MCF 10A (cell line): ENCODE measurements at regions not wholly inside any gene's neighbourhood (a gene's known extent, or its start where the extent isn't known, plus 50 kb on each side); places are given as distances from the start of the nearest gene placed in this dataset.

Experiments used
- BruUV-seq: library from RNA; stranded (reverse); fragments of 400-500 nt; replicated peaks from 2 replicates; lab custom pipeline; 2021; lab: Mats Ljungman, UMichigan
- CTCF ChIA-PET: fragments of 300-600 bp; sonication (Branson Sonifier 250); formaldehyde crosslinking; extraction: SDS; loops from one replicate; lab custom pipeline; 2021; ENCODE audit warnings: antibody characterized with exemption, inconsistent platforms; lab: Yijun Ruan, JAX
- POLR2A ChIA-PET: fragments of 300-600, 350-650 bp; sonication (Branson Sonifier 250); formaldehyde crosslinking; extraction: SDS; loops from one replicate; lab custom pipeline; 2020; ENCODE audit warnings: antibody characterized with exemption, inconsistent platforms; lab: Yijun Ruan, JAX
- DNase-seq: peaks from one replicate; pipeline ENCODE4 v3.0.0-alpha.2; 2018; ENCODE audit not compliant: unreplicated experiment
- H3K27ac Mint-ChIP-seq: one replicate; pipeline ENCODE4 v1.8.0; 2022; ENCODE audit warnings: mild to moderate bottlenecking, low read depth, mixed read lengths; ENCODE audit not compliant: unreplicated experiment
- H3K27me3 Mint-ChIP-seq: one replicate; pipeline ENCODE4 v1.8.0; 2022; ENCODE audit warnings: mixed read lengths; ENCODE audit not compliant: insufficient read depth, unreplicated experiment
- H3K36me3 Mint-ChIP-seq: one replicate; pipeline ENCODE4 v1.8.0; 2022; ENCODE audit warnings: mild to moderate bottlenecking, moderate library complexity, mixed read lengths; ENCODE audit not compliant: insufficient read depth, unreplicated experiment
- H3K4me1 Mint-ChIP-seq: one replicate; pipeline ENCODE4 v1.8.0; 2022; ENCODE audit warnings: mixed read lengths; ENCODE audit not compliant: insufficient read depth, unreplicated experiment
- H3K4me3 Mint-ChIP-seq: one replicate; pipeline ENCODE4 v1.8.0; 2022; ENCODE audit warnings: mild to moderate bottlenecking, moderate library complexity, mixed read lengths; ENCODE audit not compliant: unreplicated experiment
- H3K9me3 Mint-ChIP-seq: one replicate; pipeline ENCODE4 v1.8.0; 2022; ENCODE audit warnings: mixed read lengths; ENCODE audit not compliant: unreplicated experiment
- intact Hi-C: fragments of 100-400 bp; cut with micrococcal nuclease; formaldehyde crosslinking; loops from 2 replicates; pipeline ENCODE4 v1.14.1; 2022
- TF ChIP-seq, protein P1 (sequence below): fragments of 200-600 bp; IDR thresholded peaks from one replicate; pipeline ENCODE4 v1.8.0; 2022; ENCODE audit warnings: antibody characterized with exemption, mild to moderate bottlenecking; ENCODE audit not compliant: unreplicated experiment

DNA sequence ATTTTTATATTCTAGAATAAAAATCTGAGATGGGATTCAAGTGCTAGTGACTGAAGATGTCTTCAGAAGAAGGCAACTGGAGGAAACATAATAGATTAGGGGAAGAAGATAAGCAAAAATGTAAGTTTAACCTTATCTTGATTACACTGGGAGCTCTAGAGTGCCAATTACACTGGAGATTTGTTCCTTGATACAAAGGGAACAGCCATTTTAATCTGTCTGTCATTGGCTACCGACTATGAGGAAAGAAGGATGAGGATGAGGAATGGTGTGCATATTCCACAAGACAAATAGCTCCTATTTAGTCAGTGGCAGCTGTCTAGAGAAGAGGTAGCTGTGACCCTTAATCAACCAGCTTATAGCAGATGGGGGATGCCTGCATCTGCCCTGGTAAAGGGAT, 1034.5 kb upstream of the IGFBP7 start:
- H3K4me1 Mint-ChIP-seq = no peaks in the 10 kb centered on the region
- no peak for DNase-seq
- CTCF ChIA-PET = no interaction called here
- no peaks in the 10 kb centered on the region for H3K9me3 Mint-ChIP-seq
- POLR2A ChIA-PET = interaction anchor here (0.7 to 1.0 kb wide), 2 partner anchors 9 to 26 kb away, joined by 3 read pairs; no protein-coding TSS in a partner anchor
- BruUV-seq = no TSS peak
- no peaks in the 10 kb centered on the region for H3K36me3 Mint-ChIP-seq
- intact Hi-C loops = no loop called here
- H3K4me3 Mint-ChIP-seq = no peak overlapping the region
- no peaks in the 10 kb centered on the region for H3K27me3 Mint-ChIP-seq
- no peak overlapping the region for H3K27ac Mint-ChIP-seq
- TF ChIP-seq, protein P1, sequence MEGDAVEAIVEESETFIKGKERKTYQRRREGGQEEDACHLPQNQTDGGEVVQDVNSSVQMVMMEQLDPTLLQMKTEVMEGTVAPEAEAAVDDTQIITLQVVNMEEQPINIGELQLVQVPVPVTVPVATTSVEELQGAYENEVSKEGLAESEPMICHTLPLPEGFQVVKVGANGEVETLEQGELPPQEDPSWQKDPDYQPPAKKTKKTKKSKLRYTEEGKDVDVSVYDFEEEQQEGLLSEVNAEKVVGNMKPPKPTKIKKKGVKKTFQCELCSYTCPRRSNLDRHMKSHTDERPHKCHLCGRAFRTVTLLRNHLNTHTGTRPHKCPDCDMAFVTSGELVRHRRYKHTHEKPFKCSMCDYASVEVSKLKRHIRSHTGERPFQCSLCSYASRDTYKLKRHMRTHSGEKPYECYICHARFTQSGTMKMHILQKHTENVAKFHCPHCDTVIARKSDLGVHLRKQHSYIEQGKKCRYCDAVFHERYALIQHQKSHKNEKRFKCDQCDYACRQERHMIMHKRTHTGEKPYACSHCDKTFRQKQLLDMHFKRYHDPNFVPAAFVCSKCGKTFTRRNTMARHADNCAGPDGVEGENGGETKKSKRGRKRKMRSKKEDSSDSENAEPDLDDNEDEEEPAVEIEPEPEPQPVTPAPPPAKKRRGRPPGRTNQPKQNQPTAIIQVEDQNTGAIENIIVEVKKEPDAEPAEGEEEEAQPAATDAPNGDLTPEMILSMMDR = no peak

DNA sequence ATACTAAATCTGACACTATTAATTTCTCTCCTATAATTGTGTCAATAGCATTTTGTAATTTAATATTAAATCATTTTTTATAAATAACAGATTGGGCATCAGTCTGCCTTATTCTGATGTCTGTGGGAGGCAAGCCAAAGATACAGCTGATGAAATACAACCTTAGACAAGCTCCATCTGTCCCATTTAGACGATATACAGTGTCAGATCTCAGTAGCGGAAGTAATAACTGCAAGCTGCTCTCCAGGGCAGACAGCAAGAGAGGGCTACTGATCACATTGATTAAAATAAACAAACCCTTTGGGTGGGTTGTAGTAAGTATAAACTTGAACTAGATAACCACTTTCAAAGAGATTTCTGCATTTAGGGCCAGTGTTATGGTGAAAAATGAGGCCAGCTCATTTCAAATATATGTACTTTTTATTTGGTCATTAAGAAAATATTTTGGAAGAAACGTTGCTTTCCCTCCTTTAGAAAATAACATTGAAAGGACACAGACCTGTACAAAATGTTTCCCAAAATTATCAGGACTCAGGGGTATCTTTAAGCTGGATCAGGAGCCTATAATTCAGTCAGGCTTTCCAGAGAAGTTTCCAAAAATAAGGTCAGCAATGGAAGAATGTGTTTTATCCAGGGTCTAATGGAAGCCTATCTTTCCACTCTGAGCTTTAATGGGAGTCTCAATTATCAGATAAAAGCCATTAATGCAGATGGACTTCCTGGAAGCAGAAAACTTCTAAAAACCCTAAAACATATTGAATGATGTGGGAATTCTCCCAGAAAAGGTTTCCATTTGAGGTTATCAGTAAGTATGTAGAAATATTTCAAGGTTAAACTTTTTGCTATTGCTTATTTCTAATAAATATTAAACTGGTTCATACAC, 1028.8 kb upstream of the IGFBP7 start:
- H3K36me3 Mint-ChIP-seq = no peaks in the 10 kb centered on the region
- no peak overlapping the region for H3K4me3 Mint-ChIP-seq
- no peak overlapping the region for H3K27ac Mint-ChIP-seq
- CTCF ChIA-PET = no interaction called here
- TF ChIP-seq, protein P1 = no peak
- no peaks in the 10 kb centered on the region for H3K4me1 Mint-ChIP-seq
- no peaks in the 10 kb centered on the region for H3K9me3 Mint-ChIP-seq
- POLR2A ChIA-PET = interaction anchor here (0.6 kb wide), 1 partner anchor 81 kb away, joined by 4 read pairs; no protein-coding TSS in a partner anchor
- DNase-seq = no peak
- BruUV-seq = no TSS peak
- H3K27me3 Mint-ChIP-seq = no peaks in the 10 kb centered on the region
- intact Hi-C loops = no loop called here

DNA sequence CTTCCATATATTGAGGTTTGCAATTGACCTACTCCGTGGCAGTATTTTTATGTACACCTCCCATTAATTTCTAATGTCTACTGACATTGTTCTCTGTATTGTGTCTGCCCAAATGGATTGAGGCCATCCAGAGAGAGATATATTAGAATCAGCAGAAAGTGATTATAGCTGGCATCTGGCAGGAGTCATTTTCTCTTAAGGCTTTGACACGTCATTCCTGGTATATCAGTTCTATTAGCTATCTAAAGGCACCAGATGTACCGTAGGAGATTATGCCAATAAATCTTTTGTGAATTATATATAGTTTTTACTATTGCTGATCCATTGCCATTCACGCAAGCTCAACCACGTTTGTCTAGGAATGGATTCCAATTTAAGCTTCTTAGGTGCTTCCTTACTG, 1026.4 kb upstream of the IGFBP7 start:
- no TSS peak for BruUV-seq
- H3K4me1 Mint-ChIP-seq = no peaks in the 10 kb centered on the region
- no peak for DNase-seq
- H3K27me3 Mint-ChIP-seq = no peaks in the 10 kb centered on the region
- ChIA-PET CTCF (interaction anchor here (0.6 to 0.7 kb wide), 3 partner anchors 114 to 518 kb away, joined by 3 to 4 read pairs (median 3); no protein-coding TSS in a partner anchor), POLR2A (no interaction called here)
- H3K4me3 Mint-ChIP-seq = no peak overlapping the region
- no peak overlapping the region for H3K27ac Mint-ChIP-seq
- H3K9me3 Mint-ChIP-seq = no peaks in the 10 kb centered on the region
- intact Hi-C loops = no loop called here
- TF ChIP-seq, protein P1 = no peak
- no peaks in the 10 kb centered on the region for H3K36me3 Mint-ChIP-seq

DNA sequence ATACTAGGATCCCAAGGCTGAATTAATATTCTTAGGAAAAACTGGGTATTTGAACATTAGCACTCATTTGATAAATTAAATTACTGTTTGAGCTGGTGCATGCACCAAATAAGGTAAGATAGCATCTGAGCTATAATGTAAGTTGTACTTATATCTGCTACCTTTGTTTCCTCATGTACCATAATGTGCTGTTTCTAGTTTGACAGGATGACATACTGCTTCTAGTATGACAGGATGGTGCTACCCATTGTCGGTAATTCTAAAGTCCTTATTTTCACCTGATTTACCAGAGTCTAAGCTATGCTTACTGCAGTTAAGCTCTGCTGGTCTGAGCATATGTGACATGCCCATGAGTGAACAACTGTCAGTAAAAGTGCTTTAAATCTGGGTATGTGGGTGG, 1017.5 kb upstream of the IGFBP7 start:
- BruUV-seq = no TSS peak
- no peaks in the 10 kb centered on the region for H3K4me1 Mint-ChIP-seq
- intact Hi-C loops = no loop called here
- ChIA-PET POLR2A (no interaction called here), CTCF (no interaction called here)
- H3K9me3 Mint-ChIP-seq = no peaks in the 10 kb centered on the region
- H3K4me3 Mint-ChIP-seq = no peak overlapping the region
- TF ChIP-seq, protein P1 = no peak
- H3K27ac Mint-ChIP-seq = no peak overlapping the region
- no peaks in the 10 kb centered on the region for H3K27me3 Mint-ChIP-seq
- H3K36me3 Mint-ChIP-seq = no peaks in the 10 kb centered on the region
- no peak for DNase-seq
